Activated B cell treated with CpG ODN at 0.5 μM for 24 hours (primary cell): ENCODE measurements at regions not wholly inside any gene's neighbourhood (a gene's known extent, or its start where the extent isn't known, plus 50 kb on each side); places are given as distances from the start of the nearest gene placed in this dataset.

ENCODE experiments used
- ATAC-seq: fragments of 200-7000 bp; cut with Tn5 transposase; one replicate; pipeline ENCODE4 v1.10.0; 2021; ENCODE audit warnings: low read depth, mild to moderate bottlenecking, moderate library complexity
- CTCF ChIA-PET: fragments of 350-600 bp; sonication (Branson Sonifier 250); formaldehyde crosslinking; loops from one replicate; lab custom pipeline; 2021; ENCODE audit warnings: antibody characterized with exemption; lab: Charles Lee
- POLR2A ChIA-PET: fragments of 350-600 bp; sonication (Branson Sonifier 250); formaldehyde crosslinking; loops from one replicate; lab custom pipeline; 2021; ENCODE audit warnings: antibody characterized with exemption; lab: Charles Lee
- DNase-seq: peaks from one replicate; pipeline ENCODE4 v3.0.0; 2022
- H3K27ac Mint-ChIP-seq: one replicate; pipeline ENCODE4 v1.8.0; 2020; ENCODE audit warnings: mixed read lengths
- H3K27me3 Mint-ChIP-seq: one replicate; pipeline ENCODE4 v1.8.0; 2021; ENCODE audit warnings: mixed read lengths
- H3K36me3 Mint-ChIP-seq: one replicate; pipeline ENCODE4 v1.8.0; 2021; ENCODE audit warnings: low read depth, mixed read lengths
- H3K4me1 Mint-ChIP-seq: one replicate; pipeline ENCODE4 v1.8.0; 2021; ENCODE audit warnings: mixed read lengths
- H3K4me3 Mint-ChIP-seq: one replicate; pipeline ENCODE4 v1.8.0; 2020; ENCODE audit warnings: mild to moderate bottlenecking, mixed read lengths
- H3K9me3 Mint-ChIP-seq: one replicate; pipeline ENCODE4 v1.8.0; 2020; ENCODE audit warnings: mixed read lengths
- intact Hi-C: fragments of 100-400 bp; cut with micrococcal nuclease; formaldehyde crosslinking; loops from one replicate; pipeline ENCODE4 v1.15.1; 2024
- TF ChIP-seq, protein P1 (sequence below): fragments of 200-600 bp; IDR thresholded peaks from one replicate; pipeline ENCODE4 v1.8.0; 2022; ENCODE audit warnings: antibody characterized with exemption, mild to moderate bottlenecking

DNA sequence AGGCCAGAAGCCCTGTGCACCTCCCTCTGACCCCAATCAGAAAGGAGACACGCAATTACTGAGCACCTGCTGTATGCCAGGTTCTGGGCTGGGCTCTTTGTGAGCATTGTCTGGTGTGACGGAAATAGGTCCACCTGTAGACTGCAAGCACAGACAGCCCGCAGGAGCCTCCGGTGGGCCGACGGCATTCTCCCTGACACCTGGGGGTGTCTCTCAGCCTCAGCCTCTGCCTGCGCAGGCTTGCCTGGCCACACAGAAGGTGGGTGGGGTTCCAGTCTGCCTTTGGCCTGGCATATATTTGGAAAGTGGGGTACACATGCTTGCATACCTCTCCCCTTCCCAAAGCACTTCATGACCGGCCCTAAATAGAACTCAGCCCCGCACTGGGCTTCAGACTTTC lies 129.3 kb downstream of the BUD13 start:
- Mint-ChIP-seq H3K4me1 (no peaks in the 10 kb centered on the region), H3K9me3 (no peaks in the 10 kb centered on the region), H3K27ac (no peak overlapping the region), H3K27me3 (peaks cover 3% of the 10 kb centered on the region), H3K36me3 (no peaks in the 10 kb centered on the region), H3K4me3 (no peak overlapping the region)
- intact Hi-C loops, result no loop called here
- DNase-seq (no peak), ATAC-seq (no peak)
- POLR2A ChIA-PET, result no interaction called here
- CTCF ChIA-PET, result no interaction called here
- TF ChIP-seq, protein P1, sequence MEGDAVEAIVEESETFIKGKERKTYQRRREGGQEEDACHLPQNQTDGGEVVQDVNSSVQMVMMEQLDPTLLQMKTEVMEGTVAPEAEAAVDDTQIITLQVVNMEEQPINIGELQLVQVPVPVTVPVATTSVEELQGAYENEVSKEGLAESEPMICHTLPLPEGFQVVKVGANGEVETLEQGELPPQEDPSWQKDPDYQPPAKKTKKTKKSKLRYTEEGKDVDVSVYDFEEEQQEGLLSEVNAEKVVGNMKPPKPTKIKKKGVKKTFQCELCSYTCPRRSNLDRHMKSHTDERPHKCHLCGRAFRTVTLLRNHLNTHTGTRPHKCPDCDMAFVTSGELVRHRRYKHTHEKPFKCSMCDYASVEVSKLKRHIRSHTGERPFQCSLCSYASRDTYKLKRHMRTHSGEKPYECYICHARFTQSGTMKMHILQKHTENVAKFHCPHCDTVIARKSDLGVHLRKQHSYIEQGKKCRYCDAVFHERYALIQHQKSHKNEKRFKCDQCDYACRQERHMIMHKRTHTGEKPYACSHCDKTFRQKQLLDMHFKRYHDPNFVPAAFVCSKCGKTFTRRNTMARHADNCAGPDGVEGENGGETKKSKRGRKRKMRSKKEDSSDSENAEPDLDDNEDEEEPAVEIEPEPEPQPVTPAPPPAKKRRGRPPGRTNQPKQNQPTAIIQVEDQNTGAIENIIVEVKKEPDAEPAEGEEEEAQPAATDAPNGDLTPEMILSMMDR, result no peak

DNA sequence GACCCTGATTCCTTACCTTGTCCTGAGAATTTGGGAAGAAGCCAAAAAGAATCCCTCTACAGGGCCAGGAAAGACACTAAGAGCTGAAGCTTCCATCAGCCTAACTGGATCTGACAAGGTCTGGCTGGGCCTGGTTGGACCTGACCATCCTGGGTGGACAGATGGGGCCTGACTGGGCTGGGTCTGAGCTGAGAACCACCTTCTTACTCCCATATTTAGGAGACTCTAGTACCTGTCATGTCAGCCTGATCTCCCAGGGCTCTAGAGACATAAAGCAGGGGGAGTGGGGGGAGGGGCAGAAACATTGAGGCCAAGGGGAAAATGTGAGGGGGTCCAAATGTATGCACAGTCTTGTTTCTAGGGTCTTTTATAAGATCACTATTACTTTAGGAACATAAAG lies 129.9 kb downstream of the BUD13 start:
- intact Hi-C loops, result no loop called here
- Mint-ChIP-seq H3K4me3 (no peak overlapping the region), H3K27me3 (peaks cover 3% of the 10 kb centered on the region), H3K9me3 (no peaks in the 10 kb centered on the region), H3K36me3 (no peaks in the 10 kb centered on the region), H3K4me1 (no peaks in the 10 kb centered on the region), H3K27ac (no peak overlapping the region)
- ATAC-seq (no peak), DNase-seq (no peak)
- ChIA-PET CTCF (interaction anchor here (1.4 kb wide), 1 partner anchor 1318 kb away, joined by 3 read pairs; no protein-coding TSS in a partner anchor), POLR2A (no interaction called here)
- TF ChIP-seq, protein P1, result no peak

DNA sequence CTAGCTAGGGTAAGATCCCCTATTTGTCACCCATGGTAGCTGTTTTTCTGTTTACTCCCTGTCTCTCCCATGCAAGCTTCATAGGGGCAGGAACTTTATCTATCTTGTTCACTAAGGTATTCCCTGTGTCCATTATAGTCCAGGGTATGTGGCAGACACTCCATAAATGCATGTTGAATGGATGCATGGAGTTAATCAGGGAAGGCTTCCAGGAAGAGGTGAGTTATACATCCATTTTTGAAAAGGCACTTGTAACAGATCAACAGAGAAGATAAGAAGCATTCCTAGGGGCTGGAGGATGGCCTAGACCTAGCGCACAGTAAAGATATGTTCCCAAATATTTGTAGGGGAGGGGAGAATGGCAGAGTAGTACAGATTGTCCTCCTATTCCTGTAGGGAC lies 130.3 kb downstream of the BUD13 start:
- ChIA-PET POLR2A (no interaction called here), CTCF (interaction anchor here (1.4 kb wide), 1 partner anchor 1318 kb away, joined by 3 read pairs; no protein-coding TSS in a partner anchor)
- Mint-ChIP-seq H3K27ac (no peak overlapping the region), H3K36me3 (no peaks in the 10 kb centered on the region), H3K27me3 (peaks cover 3% of the 10 kb centered on the region), H3K9me3 (no peaks in the 10 kb centered on the region), H3K4me1 (no peaks in the 10 kb centered on the region), H3K4me3 (no peak overlapping the region)
- ATAC-seq (no peak), DNase-seq (no peak)
- intact Hi-C loops, result no loop called here
- TF ChIP-seq, protein P1, result no peak

DNA sequence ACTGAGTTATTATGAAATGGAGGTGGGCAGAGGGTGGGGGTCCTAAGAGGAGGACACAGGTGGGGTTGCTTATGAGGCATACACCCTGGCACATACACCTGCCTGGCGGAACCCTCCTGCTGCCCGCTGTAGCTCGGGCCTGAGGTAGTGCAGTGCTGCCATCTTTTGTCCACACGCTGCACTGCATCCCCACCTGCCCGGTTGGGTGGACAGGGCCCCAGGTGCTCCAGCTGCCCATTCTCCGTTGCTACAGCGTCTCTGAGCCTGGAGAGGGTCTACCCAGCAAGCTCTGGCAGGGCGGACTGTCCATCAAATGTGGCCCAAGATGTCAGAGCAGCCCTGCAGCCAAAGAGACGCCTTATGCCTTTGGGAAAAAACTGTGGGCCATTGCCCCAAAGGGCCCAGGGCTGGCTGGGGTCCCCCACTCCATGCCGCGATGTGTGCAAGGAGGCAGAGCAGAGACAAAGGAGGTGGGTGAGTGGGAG lies 131.2 kb downstream of the BUD13 start:
- intact Hi-C loops, result no loop called here
- ATAC-seq (no peak), DNase-seq (no peak)
- TF ChIP-seq, protein P1, result no peak
- H3K27me3 Mint-ChIP-seq, result no peaks in the 10 kb centered on the region
- no peaks in the 10 kb centered on the region for H3K4me1 Mint-ChIP-seq
- CTCF ChIA-PET, result interaction anchor here (1.2 kb wide), 1 partner anchor 128 kb away, joined by 3 read pairs; no protein-coding TSS in a partner anchor
- H3K27ac Mint-ChIP-seq, result no peak overlapping the region
- no peaks in the 10 kb centered on the region for H3K9me3 Mint-ChIP-seq
- no peak overlapping the region for H3K4me3 Mint-ChIP-seq
- POLR2A ChIA-PET, result no interaction called here
- no peaks in the 10 kb centered on the region for H3K36me3 Mint-ChIP-seq

DNA sequence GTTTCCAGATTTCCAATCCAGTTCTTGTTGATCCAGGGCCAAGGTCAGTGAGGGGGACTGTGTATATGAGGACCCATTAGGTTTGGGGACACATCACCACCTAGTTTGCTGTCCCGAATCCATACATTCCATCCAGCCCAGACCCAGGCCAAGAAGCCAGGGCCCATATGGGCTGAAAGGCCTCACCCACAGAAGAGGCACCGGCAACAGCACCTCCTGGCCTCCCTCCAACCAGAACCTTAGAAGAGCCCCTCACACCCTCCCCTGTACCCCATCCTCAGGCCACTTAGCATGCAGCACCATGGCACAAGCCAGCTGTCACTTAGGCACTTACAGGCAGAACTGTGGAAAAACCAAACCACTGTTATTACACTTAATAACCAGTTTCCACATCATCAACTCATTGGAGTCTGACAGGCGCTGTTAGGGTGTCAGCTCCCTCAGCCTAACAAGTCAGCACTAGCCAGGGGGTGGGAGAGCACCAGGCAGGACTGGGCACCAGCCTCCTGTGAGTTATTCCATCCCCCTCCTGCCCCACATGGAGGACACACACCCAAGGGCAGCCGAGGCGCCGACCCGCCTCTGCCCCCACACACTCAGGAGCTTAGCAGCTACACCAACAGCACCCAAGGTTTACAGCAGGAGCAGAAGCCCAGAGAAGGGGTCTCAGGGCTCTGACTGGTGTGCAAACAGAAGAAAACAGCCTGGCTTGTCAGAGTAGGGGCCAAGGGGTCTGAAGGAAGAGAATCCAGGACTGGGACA lies 132.0 kb downstream of the BUD13 start:
- intact Hi-C loops, result no loop called here
- no peak overlapping the region for H3K27ac Mint-ChIP-seq
- CTCF ChIA-PET, result interaction anchor here (1.2 kb wide), 1 partner anchor 127 kb away, joined by 3 read pairs; no protein-coding TSS in a partner anchor

More for the DNA sequence above, 132.0 kb downstream of the BUD13 start:
- Mint-ChIP-seq H3K4me1 (no peaks in the 10 kb centered on the region), H3K4me3 (no peak overlapping the region), H3K9me3 (no peaks in the 10 kb centered on the region), H3K27me3 (no peaks in the 10 kb centered on the region), H3K36me3 (no peaks in the 10 kb centered on the region)
- ATAC-seq (no peak), DNase-seq (no peak)
- POLR2A ChIA-PET, result no interaction called here
- TF ChIP-seq, protein P1, result no peak
